HepG2 (cell line): ENCODE measurements at regions not wholly inside any gene's neighbourhood (a gene's known extent, or its start where the extent isn't known, plus 50 kb on each side); places are given as distances from the start of the nearest gene placed in this dataset.
A peak's percentile ranks its signal among the peaks of the same experiment; 100 is the strongest.
"Not testable (repeated sequence)": the region's sequence is repeated elsewhere in the genome, so short reads cannot be mapped to it uniquely, and the experiment has no call there.

Source experiments
- ATAC-seq: fragments of 200-7000 bp; cut with Tn5 transposase; 3 replicates; pipeline ENCODE4 v1.9.1; 2020; ENCODE audit warnings: mild to moderate bottlenecking, moderate library complexity
- BruUV-seq: library from RNA; stranded (reverse); fragments of 400-500 nt; replicated peaks from 2 replicates; lab custom pipeline; 2021; lab: Mats Ljungman, UMichigan
- CTCF ChIA-PET: fragments of 300-600 bp; formaldehyde crosslinking; extraction: SDS; loops from one replicate; lab custom pipeline; 2021; ENCODE audit warnings: low total read pairs, inconsistent platforms, low intra/inter-chr PET ratio; lab: Yijun Ruan, JAX
- POLR2A ChIA-PET: fragments of 350-600 bp; sonication (Branson Sonifier 250); formaldehyde crosslinking; loops from one replicate; lab custom pipeline; 2020; ENCODE audit warnings: antibody characterized with exemption, inconsistent platforms; lab: Yijun Ruan, JAX
- DNase-seq: peaks from one replicate; pipeline ENCODE4 v3.0.0-alpha.2; 2015; ENCODE audit warnings: low spot score
- FAIRE-seq: peaks from 3 replicates; lab custom pipeline; 2011; peaks lifted over from hg19 to GRCh38; lab: Jason Lieb, UNC
- H2AFZ ChIP-seq: one replicate; pipeline ENCODE4 v1.6.1; 2011; ENCODE audit warnings: low read length, inconsistent platforms
- H3K27ac ChIP-seq: fragments of 300-600 bp; 3 replicates; pipeline ENCODE4 v1.8.0; 2011; ENCODE audit warnings: mixed run types, mild to moderate bottlenecking, mixed read lengths, low read length, inconsistent platforms; ENCODE audit not compliant: insufficient read depth; ENCODE audit errors: extremely low read length
- H3K27me3 ChIP-seq, 2 experiments: fragments of 200-600 bp in 1 of 2; 2 replicates in 1 of 2; 3 replicates in 1 of 2; pipeline versions ENCODE4 v1.6.0 to v1.8.0; 2011; ENCODE audit warnings: low read length in 2 of 2, mild to moderate bottlenecking in 2 of 2, moderate library complexity in 2 of 2, inconsistent platforms in 1 of 2; ENCODE audit not compliant: insufficient read depth in 2 of 2, control insufficient read depth in 1 of 2
- H3K36me3 ChIP-seq, 2 experiments: fragments of 200-600 bp in 1 of 2; replicated peaks in 1 of 2; 2 replicates in 1 of 2; 3 replicates in 1 of 2; pipeline versions ENCODE4 v1.5.1 to v1.8.0; 2011; ENCODE audit warnings: low read length in 2 of 2, inconsistent platforms in 1 of 2; ENCODE audit not compliant: insufficient read depth in 2 of 2, control insufficient read depth in 1 of 2
- H3K4me1 ChIP-seq: 2 replicates; pipeline ENCODE4 v1.5.1; 2012; ENCODE audit warnings: low read length, inconsistent platforms; ENCODE audit not compliant: insufficient read depth
- H3K4me2 ChIP-seq: 2 replicates; pipeline ENCODE4 v1.6.0; 2011; ENCODE audit warnings: low read depth, low read length, inconsistent platforms
- H3K4me3 ChIP-seq, 3 experiments: fragments of 200-600 bp in 1 of 3; sonication (generic), shearing (Covaris generic) in 1 of 3; replicated peaks in 1 of 3; 2 replicates each; pipeline ENCODE4 v1.5.1; 2011 to 2016; ENCODE audit warnings: low read length in 3 of 3, inconsistent platforms in 2 of 3, low read depth in 2 of 3, mild to moderate bottlenecking in 2 of 3, control low read depth in 1 of 3, mixed read lengths in 1 of 3; ENCODE audit not compliant: insufficient read depth in 1 of 3
- H3K79me2 ChIP-seq: one replicate; pipeline ENCODE4 v1.6.1; 2011; ENCODE audit warnings: low read length, inconsistent platforms; ENCODE audit not compliant: insufficient read depth
- H3K9ac ChIP-seq: 2 replicates; pipeline ENCODE4 v1.6.0; 2011; ENCODE audit warnings: mild to moderate bottlenecking, low read depth, low read length, inconsistent platforms; ENCODE audit not compliant: insufficient read depth
- H3K9me3 ChIP-seq: 2 replicates; pipeline ENCODE4 v1.5.1; 2012; ENCODE audit warnings: mild to moderate bottlenecking, low read length
- H4K20me1 ChIP-seq: 2 replicates; pipeline ENCODE4 v1.6.0; 2011; ENCODE audit warnings: inconsistent platforms, mild to moderate bottlenecking, low read length, moderate library complexity; ENCODE audit not compliant: insufficient read depth
- DMAP1 ChIP-seq: IDR thresholded peaks from 2 replicates; pipeline ENCODE4 v1.6.1; 2016
- DPF2 ChIP-seq: sonication (generic); formaldehyde crosslinking; IDR thresholded peaks from 2 replicates; pipeline ENCODE4 v1.4.0; 2020; ENCODE audit warnings: mild to moderate bottlenecking, low read depth, missing genetic modification reagents, borderline replicate concordance
- SMAD3 ChIP-seq: sonication (generic); formaldehyde crosslinking; IDR thresholded peaks from 2 replicates; pipeline ENCODE4 v1.4.0; 2020; ENCODE audit warnings: missing genetic modification reagents
- ZNF331 ChIP-seq: sonication (generic); formaldehyde crosslinking; IDR thresholded peaks from 2 replicates; pipeline ENCODE4 v1.4.0; 2020; ENCODE audit warnings: missing genetic modification reagents
- WGBS: methylation state at CpG from one replicate; pipeline ENCODE4 v1.1.6; 2017; ENCODE audit warnings: low lambda C conversion rate; 5-methylcytosine and 5-hydroxymethylcytosine counted together
- in situ Hi-C: cut with HindIII; loops from 2 replicates; pipeline ENCODE4 v1.10.0; 2017; ENCODE audit warnings: low pct_unique_long_range_greater_than_20kb; ENCODE audit not compliant: extremely low pct_ligation_motif_present
- intact Hi-C: fragments of 100-400 bp; cut with micrococcal nuclease; formaldehyde crosslinking; loops from one replicate; pipeline ENCODE4 v1.10.0; 2022; ENCODE audit not compliant: unreplicated experiment
- TF ChIP-seq, protein P1 (sequence below): IDR thresholded peaks from 2 replicates; pipeline ENCODE4 v1.6.1; 2016; ENCODE audit warnings: low read depth
- TF ChIP-seq, protein P2 (sequence below): IDR thresholded peaks from 2 replicates; pipeline ENCODE4 v1.6.1; 2016; ENCODE audit warnings: missing compliant biosample characterization, missing genetic modification reagents, borderline replicate concordance

DNA sequence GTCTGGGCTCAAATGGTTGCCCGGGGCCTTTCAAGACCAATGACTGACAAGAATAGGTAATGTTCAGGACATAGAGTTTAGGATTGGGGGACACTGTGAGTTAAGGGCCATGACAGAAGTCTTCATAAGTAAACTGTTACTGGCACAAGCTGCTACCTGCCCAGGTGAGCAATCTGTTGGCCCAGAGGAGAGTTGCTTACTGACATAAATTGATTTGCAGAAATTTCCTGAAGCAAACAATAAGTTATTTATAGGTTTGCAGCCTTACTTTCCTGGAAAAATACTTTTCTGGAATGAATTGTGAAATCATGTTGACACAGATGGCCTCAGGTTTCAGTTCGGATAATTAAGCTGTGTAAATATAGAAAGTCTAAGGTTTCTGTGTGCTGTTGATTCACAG is 202.8 kb upstream of the C1QTNF3 start (continued):
- peak; percentile 50; the same call in 1 of the 2 replicates for TF ChIP-seq DPF2 (CRISPR knock-in tag)
- 0 out of 2 replicates have a peak, but pooled peaks have one; percentile 26 for TF ChIP-seq ZNF331 (CRISPR knock-in tag)
- TF ChIP-seq, protein P1, sequence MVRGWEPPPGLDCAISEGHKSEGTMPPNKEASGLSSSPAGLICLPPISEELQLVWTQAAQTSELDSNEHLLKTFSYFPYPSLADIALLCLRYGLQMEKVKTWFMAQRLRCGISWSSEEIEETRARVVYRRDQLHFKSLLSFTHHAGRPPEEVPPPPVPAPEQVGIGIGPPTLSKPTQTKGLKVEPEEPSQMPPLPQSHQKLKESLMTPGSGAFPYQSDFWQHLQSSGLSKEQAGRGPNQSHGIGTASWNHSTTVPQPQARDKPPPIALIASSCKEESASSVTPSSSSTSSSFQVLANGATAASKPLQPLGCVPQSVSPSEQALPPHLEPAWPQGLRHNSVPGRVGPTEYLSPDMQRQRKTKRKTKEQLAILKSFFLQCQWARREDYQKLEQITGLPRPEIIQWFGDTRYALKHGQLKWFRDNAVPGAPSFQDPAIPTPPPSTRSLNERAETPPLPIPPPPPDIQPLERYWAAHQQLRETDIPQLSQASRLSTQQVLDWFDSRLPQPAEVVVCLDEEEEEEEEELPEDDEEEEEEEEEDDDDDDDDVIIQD (CRISPR knock-in tag): peak; percentile 70; the same call in 1 of the 2 replicates
- TF ChIP-seq SMAD3 (CRISPR knock-in tag): peak; percentile 66; the same call in 1 of the 2 replicates
- TF ChIP-seq DMAP1 (CRISPR knock-in tag): peak; percentile 40; the same call in 1 of the 2 replicates
- TF ChIP-seq, protein P2, sequence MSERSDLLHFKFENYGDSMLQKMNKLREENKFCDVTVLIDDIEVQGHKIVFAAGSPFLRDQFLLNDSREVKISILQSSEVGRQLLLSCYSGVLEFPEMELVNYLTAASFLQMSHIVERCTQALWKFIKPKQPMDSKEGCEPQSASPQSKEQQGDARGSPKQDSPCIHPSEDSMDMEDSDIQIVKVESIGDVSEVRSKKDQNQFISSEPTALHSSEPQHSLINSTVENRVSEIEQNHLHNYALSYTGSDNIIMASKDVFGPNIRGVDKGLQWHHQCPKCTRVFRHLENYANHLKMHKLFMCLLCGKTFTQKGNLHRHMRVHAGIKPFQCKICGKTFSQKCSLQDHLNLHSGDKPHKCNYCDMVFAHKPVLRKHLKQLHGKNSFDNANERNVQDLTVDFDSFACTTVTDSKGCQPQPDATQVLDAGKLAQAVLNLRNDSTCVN (CRISPR knock-in tag): peak; percentile 94

DNA sequence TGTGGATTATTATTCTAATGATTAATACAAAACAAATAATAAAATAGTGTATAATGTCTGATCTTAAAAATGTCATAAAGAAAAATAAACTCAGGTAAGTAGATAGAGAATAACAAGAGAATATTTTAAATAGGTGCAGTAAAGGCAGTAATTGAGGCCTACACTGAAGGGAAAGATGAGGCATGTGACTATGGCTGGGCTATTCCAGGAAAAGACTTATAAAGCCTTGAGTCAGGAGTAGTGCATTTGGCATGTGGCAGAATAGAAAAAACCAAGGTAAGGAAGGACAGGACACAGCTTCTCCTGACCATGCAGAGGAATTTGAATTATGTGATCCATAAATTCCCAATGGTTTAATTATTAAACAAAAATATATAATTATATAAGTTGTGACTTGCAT is 215.6 kb upstream of the C1QTNF3 start:
- H3K4me1 ChIP-seq, H3K4me2 ChIP-seq, BruUV-seq, H3K36me3 ChIP-seq, in situ Hi-C loops, ATAC-seq, DNase-seq, H3K27me3 ChIP-seq, H3K9me3 ChIP-seq, H3K27ac ChIP-seq, H3K4me3 ChIP-seq, H3K9ac ChIP-seq, CTCF ChIA-PET, FAIRE-seq, intact Hi-C loops, H2AFZ ChIP-seq, H3K79me2 ChIP-seq, POLR2A ChIA-PET, H4K20me1 ChIP-seq: not testable (repeated sequence)

DNA sequence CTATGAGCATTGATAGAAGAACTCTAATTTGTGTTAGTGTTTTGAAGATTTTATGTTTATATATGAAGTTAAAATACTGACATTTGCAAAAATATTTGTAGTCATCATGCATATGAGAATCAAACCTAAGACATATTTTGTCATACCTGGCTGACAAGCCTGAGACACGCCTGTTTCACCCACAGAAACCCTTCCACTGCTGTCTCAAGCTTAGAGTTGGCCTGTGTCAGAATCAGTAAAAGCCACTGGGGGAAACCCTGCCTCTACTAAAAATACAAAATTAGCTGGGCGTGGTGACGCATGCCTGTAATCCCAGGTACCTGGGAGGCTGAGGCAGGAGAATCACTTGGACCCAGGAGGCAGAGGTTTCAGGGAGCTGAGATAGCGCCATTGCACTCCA is 218.0 kb upstream of the C1QTNF3 start:
- intact Hi-C loops, H3K27ac ChIP-seq, H3K4me1 ChIP-seq, H3K4me2 ChIP-seq, CTCF ChIA-PET, ATAC-seq, BruUV-seq, H3K9ac ChIP-seq, FAIRE-seq, H2AFZ ChIP-seq, H4K20me1 ChIP-seq, in situ Hi-C loops, DNase-seq, H3K36me3 ChIP-seq, H3K4me3 ChIP-seq, H3K27me3 ChIP-seq, H3K9me3 ChIP-seq, H3K79me2 ChIP-seq, POLR2A ChIA-PET: not testable (repeated sequence)
- 21% methylated on average over 3 of the region's 4 CpGs for WGBS

DNA sequence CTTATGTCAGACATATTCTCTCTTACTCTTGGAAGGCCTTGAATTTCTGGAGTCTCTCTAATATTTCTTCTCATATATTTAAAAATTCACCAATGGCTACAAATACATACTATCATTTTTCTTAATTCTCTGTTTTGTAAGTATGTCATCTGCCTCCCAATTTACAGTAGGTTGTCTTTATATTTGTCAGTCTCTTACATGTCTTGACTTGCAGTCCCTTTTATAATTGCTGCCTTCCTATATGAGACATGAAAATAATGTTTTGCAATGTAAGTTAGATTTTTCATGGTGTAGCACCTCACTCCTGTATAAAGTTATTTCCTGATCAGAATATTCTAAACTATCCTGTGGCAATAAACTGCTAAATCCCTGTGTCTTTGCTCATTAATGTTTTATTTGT is 223.1 kb upstream of the C1QTNF3 start:
- H3K9me3 ChIP-seq, H3K4me3 ChIP-seq, H3K27me3 ChIP-seq, H3K4me2 ChIP-seq, H2AFZ ChIP-seq, H3K36me3 ChIP-seq, POLR2A ChIA-PET, in situ Hi-C loops, H3K9ac ChIP-seq, H3K27ac ChIP-seq, CTCF ChIA-PET, H3K79me2 ChIP-seq, FAIRE-seq, ATAC-seq, intact Hi-C loops, BruUV-seq, H4K20me1 ChIP-seq, H3K4me1 ChIP-seq, DNase-seq: not testable (repeated sequence)
